ENCODE measurements at regions not wholly inside any gene's neighbourhood (a gene's known extent, or its start where the extent isn't known, plus 50 kb on each side); places are given as distances from the start of the nearest gene placed in this dataset.

GRCh38 chr7:106775552-106775936 lies 89.5 kb upstream of the PIK3CG start:
- intact Hi-C loops (cut with DNase I; ENCODE audit: low total_unique reads) = no loop called here

GRCh38 chr7:106775975-106776607 lies 89.0 kb upstream of the PIK3CG start:
- no peak for TF ChIP-seq POLR2A (IDR thresholded peaks at IDR 0.05)
- intact Hi-C loops (cut with DNase I; ENCODE audit: low total_unique reads) = no loop called here
- DNase-seq (ENCODE audit: low spot score in 2 of 2) = no peak
- WGBS, 2 donors = 84 to 85% methylated on average over 3 of the region's 3 CpGs
- no peak overlapping the region for H3K4me3 ChIP-seq (ENCODE audit: low read depth, poor library complexity, severe bottlenecking)

More at GRCh38 chr7:106775552-106775936, 89.5 kb upstream of the PIK3CG start:
- TF ChIP-seq CTCF (IDR thresholded peaks at IDR 0.05) = no peak
- TF ChIP-seq POLR2A (IDR thresholded peaks at IDR 0.05) = no peak
- DNase-seq (ENCODE audit: low spot score in 2 of 2) = no peak
- 56 to 60% methylated on average over 4 of the region's 4 CpGs for WGBS, 2 donors
- no peak overlapping the region for H3K4me3 ChIP-seq (ENCODE audit: low read depth, poor library complexity, severe bottlenecking)

- WGBS, 2 donors = 86 to 92% methylated on average over 4 of the region's 4 CpGs
- no peak for DNase-seq (ENCODE audit: low spot score in 2 of 2)
- intact Hi-C loops (cut with DNase I; ENCODE audit: low total_unique reads) = no loop called here
- no peak overlapping the region for H3K4me3 ChIP-seq (ENCODE audit: low read depth, poor library complexity, severe bottlenecking)
- TF ChIP-seq POLR2A (IDR thresholded peaks at IDR 0.05) (no peak), CTCF (IDR thresholded peaks at IDR 0.05) (no peak)
These were observed 88.3 kb upstream of the PIK3CG start for GRCh38 chr7:106776618-106777347.

GRCh38 chr7:106777674-106778299 lies 87.3 kb upstream of the PIK3CG start:
- no peak for TF ChIP-seq CTCF (IDR thresholded peaks at IDR 0.05)
- no peak for TF ChIP-seq POLR2A (IDR thresholded peaks at IDR 0.05)
- WGBS, 2 donors = 77 to 83% methylated on average over 7 of the region's 7 CpGs
- intact Hi-C loops (cut with DNase I; ENCODE audit: low total_unique reads) = no loop called here
- DNase-seq (ENCODE audit: low spot score in 2 of 2) = no peak
- no peak overlapping the region for H3K4me3 ChIP-seq (ENCODE audit: low read depth, poor library complexity, severe bottlenecking)

GRCh38 chr7:106778656-106779250 lies 86.3 kb upstream of the PIK3CG start:
- DNase-seq (ENCODE audit: low spot score in 2 of 2) = no peak
- intact Hi-C loops (cut with DNase I; ENCODE audit: low total_unique reads) = no loop called here
- no peak for TF ChIP-seq POLR2A (IDR thresholded peaks at IDR 0.05)
- TF ChIP-seq CTCF (IDR thresholded peaks at IDR 0.05) = no peak
- H3K4me3 ChIP-seq (ENCODE audit: low read depth, poor library complexity, severe bottlenecking) = no peak overlapping the region
- WGBS, 2 donors = 82 to 85% methylated on average over 2 of the region's 2 CpGs

GRCh38 chr7:106779877-106780276 lies 85.2 kb upstream of the PIK3CG start:
- TF ChIP-seq POLR2A (IDR thresholded peaks at IDR 0.05) (no peak), CTCF (IDR thresholded peaks at IDR 0.05) (no peak)
- H3K4me3 ChIP-seq (ENCODE audit: low read depth, poor library complexity, severe bottlenecking) = no peak overlapping the region
- no peak for DNase-seq (ENCODE audit: low spot score in 2 of 2)
- intact Hi-C loops (cut with DNase I; ENCODE audit: low total_unique reads) = no loop called here
- WGBS, 2 donors = 79 to 85% methylated on average over 4 of the region's 4 CpGs
